PC-3 (cell line): ENCODE measurements at regions not wholly inside any gene's neighbourhood (a gene's known extent, or its start where the extent isn't known, plus 50 kb on each side); places are given as distances from the start of the nearest gene placed in this dataset.

Source experiments
- ATAC-seq: fragments of 200-7000 bp; cut with Tn5 transposase; 2 replicates; pipeline ENCODE4 v1.9.1; 2020; ENCODE audit warnings: mild to moderate bottlenecking, moderate library complexity
- BruUV-seq: library from RNA; stranded (reverse); fragments of 400-500 nt; replicated peaks from 2 replicates; lab custom pipeline; 2021; lab: Mats Ljungman, UMichigan
- CTCF ChIA-PET: fragments of 300-600 bp; sonication (Branson Sonifier 250); formaldehyde crosslinking; loops from one replicate; lab custom pipeline; 2022; ENCODE audit warnings: antibody characterized with exemption; lab: Charles Lee
- POLR2A ChIA-PET: fragments of 300-600 bp; sonication (Branson Sonifier 250); formaldehyde crosslinking; loops from one replicate; lab custom pipeline; 2022; ENCODE audit warnings: antibody characterized with exemption; ENCODE audit not compliant: unreplicated experiment; lab: Charles Lee
- DNase-seq: peaks from one replicate; pipeline ENCODE4 v3.0.0-alpha.2; 2015
- H2AFZ ChIP-seq: fragments of 300-600 bp; sonication (generic); 2 replicates; pipeline ENCODE4 v1.6.0; 2016; ENCODE audit warnings: antibody characterized with exemption, low read length
- H3F3A ChIP-seq: fragments of 300-600 bp; sonication (generic); one replicate; pipeline ENCODE4 v1.6.0; 2017; ENCODE audit warnings: antibody characterized with exemption, low read length, control low read depth, mild to moderate bottlenecking; ENCODE audit not compliant: unreplicated experiment
- H3K27ac ChIP-seq: fragments of 300-600 bp; sonication (generic); 2 replicates; pipeline ENCODE4 v1.5.1; 2016; ENCODE audit warnings: mild to moderate bottlenecking, low read length
- H3K27me3 ChIP-seq: fragments of 300-600 bp; sonication (generic); 2 replicates; pipeline ENCODE4 v1.6.1; 2016; ENCODE audit warnings: low read length, mixed read lengths
- H3K36me3 ChIP-seq: fragments of 300-600 bp; sonication (generic); 2 replicates; pipeline ENCODE4 v1.6.1; 2016; ENCODE audit warnings: low read depth, mixed run types, low read length, mixed read lengths
- H3K4me1 ChIP-seq: fragments of 300-600 bp; sonication (generic); 2 replicates; pipeline ENCODE4 v1.5.1; 2016; ENCODE audit warnings: low read length; ENCODE audit not compliant: insufficient read depth
- H3K4me2 ChIP-seq: fragments of 300-600 bp; sonication (generic); 2 replicates; pipeline ENCODE4 v1.6.0; 2016; ENCODE audit warnings: low read length
- H3K4me3 ChIP-seq: fragments of 300-600 bp; sonication (generic); 2 replicates; pipeline ENCODE4 v1.5.1; 2016; ENCODE audit warnings: mild to moderate bottlenecking, low read length, mixed read lengths
- H3K79me2 ChIP-seq: fragments of 300-600 bp; sonication (generic); 2 replicates; pipeline ENCODE4 v1.6.1; 2017; ENCODE audit warnings: low read length, mixed read lengths
- H3K9ac ChIP-seq: fragments of 300-600 bp; sonication (generic); 2 replicates; pipeline ENCODE4 v1.6.0; 2016; ENCODE audit warnings: mild to moderate bottlenecking, low read length
- H3K9me2 ChIP-seq: fragments of 300-600 bp; sonication (generic); replicated peaks from 2 replicates; pipeline ENCODE4 v1.6.1; 2016; ENCODE audit warnings: mixed run types, low read length, mixed read lengths
- H3K9me3 ChIP-seq: fragments of 300-600 bp; sonication (generic); 2 replicates; pipeline ENCODE4 v1.6.1; 2016; ENCODE audit warnings: low read length, mixed read lengths
- H4K20me1 ChIP-seq: fragments of 300-600 bp; sonication (generic); 2 replicates; pipeline ENCODE4 v1.6.1; 2016; ENCODE audit warnings: low read length, mixed read lengths
- CTCF ChIP-seq: fragments of 300-600 bp; sonication (generic); conservative IDR thresholded peaks from 2 replicates; pipeline ENCODE4 v1.5.1; 2017; ENCODE audit warnings: antibody characterized with exemption, low read depth, mild to moderate bottlenecking, low read length
- EZH2 ChIP-seq: fragments of 300-600 bp; sonication (generic); IDR thresholded peaks from one replicate; pipeline ENCODE4 v1.6.1; 2017; ENCODE audit warnings: antibody characterized with exemption, mild to moderate bottlenecking, low read length; ENCODE audit not compliant: unreplicated experiment
- EZH2phosphoT487 ChIP-seq: fragments of 300-600 bp; sonication (generic); IDR thresholded peaks from 2 replicates; pipeline ENCODE4 v1.6.1; 2018; ENCODE audit warnings: mild to moderate bottlenecking, antibody characterized with exemption, low read length, borderline replicate concordance
- intact Hi-C: fragments of 100-400 bp; cut with micrococcal nuclease; formaldehyde crosslinking; loops from 2 replicates; pipeline ENCODE4 v1.9.0; 2023

DNA sequence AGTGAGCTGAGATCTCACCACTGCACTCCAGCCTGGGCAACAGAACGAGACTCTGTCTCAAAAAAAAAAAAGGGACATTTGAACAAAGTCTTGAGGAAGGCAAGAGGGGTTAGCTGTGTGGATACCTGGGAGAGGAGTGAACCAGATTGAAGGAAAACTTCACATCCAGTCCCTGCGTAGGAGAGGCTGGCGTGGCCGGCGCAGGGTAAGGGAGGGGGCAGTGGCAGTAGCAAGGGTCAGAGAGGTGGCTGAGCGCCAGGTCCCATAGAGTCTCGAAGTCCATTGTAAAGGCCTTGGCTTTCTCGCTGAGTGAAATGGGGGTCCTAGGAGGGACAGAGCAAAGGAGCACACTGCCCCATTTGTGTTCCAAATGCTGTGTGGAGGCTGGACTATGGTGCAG is 171.8 kb upstream of the WSCD1 start:
- Histone ChIP-seq H3K9me3 (no peaks in the 10 kb centered on the region), H3K9ac (no peak overlapping the region), H3K27ac (no peak overlapping the region), H3K4me1 (no peaks in the 10 kb centered on the region), H4K20me1 (no peaks in the 10 kb centered on the region), H3K36me3 (no peaks in the 10 kb centered on the region), H3F3A (no peaks in the 10 kb centered on the region), H3K27me3 (no peaks in the 10 kb centered on the region), H3K9me2 (no peaks in the 10 kb centered on the region), H3K79me2 (no peaks in the 10 kb centered on the region), H2AFZ (no peak overlapping the region), H3K4me3 (no peak overlapping the region), H3K4me2 (no peak overlapping the region)
- ChIA-PET CTCF (no interaction called here), POLR2A (no interaction called here)
- ATAC-seq (no peak), DNase-seq (no peak)
- no peak for TF ChIP-seq CTCF
- TF ChIP-seq EZH2: no peak
- no peak for TF ChIP-seq EZH2phosphoT487
- intact Hi-C loops: no loop called here
- BruUV-seq: no TSS peak

DNA sequence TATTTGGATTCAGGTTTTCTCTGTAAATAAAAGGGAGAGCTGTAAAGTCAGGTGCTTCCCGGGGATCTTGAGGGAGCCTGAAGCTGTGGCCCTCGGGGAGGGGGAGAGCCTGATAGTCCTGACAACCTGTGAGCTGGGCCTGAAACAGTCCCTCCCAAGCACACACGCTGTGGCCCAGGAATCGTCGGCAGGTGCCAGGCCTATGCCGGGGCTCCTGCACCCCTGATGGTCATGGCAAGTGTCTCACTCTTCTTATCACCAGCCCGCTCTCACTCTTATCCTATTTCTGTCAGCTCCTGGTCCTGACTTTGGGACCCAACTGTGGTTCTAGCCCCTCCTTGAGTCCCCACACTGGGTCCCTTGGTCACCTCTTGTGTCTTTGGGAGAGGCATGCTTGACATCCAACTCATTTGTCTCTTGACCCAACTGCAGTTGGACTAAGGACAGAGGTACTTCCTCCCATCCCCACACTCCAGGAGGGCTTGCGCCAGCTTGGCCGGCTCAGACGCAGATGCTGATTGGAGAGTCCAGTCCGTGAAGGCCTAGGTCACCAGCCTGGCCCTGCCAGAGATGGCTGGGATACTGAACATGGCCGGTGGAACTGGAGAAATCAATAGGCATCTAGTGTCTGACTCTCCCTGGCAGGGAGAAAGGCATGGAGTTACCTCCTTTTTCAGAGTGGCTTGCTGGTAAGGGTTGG is 170.5 kb upstream of the WSCD1 start:
- POLR2A ChIA-PET: no interaction called here
- H3K79me2 ChIP-seq: no peaks in the 10 kb centered on the region
- no peak for TF ChIP-seq EZH2phosphoT487
- TF ChIP-seq CTCF: no peak
- no peak for TF ChIP-seq EZH2
- no TSS peak for BruUV-seq
- DNase-seq (no peak), ATAC-seq (no peak)
- no peak overlapping the region for H3K4me2 ChIP-seq
- no peak overlapping the region for H3K4me3 ChIP-seq
- H3K9ac ChIP-seq: no peak overlapping the region
- intact Hi-C loops: no loop called here
- H3K27ac ChIP-seq: no peak overlapping the region
- H3K4me1 ChIP-seq: no peaks in the 10 kb centered on the region
- no peaks in the 10 kb centered on the region for H3K9me3 ChIP-seq
- H3K36me3 ChIP-seq: no peaks in the 10 kb centered on the region
- CTCF ChIA-PET: no interaction called here
- H3K27me3 ChIP-seq: no peaks in the 10 kb centered on the region
- no peaks in the 10 kb centered on the region for H4K20me1 ChIP-seq
- H3F3A ChIP-seq: no peaks in the 10 kb centered on the region
- H2AFZ ChIP-seq: no peak overlapping the region
- H3K9me2 ChIP-seq: no peaks in the 10 kb centered on the region

GRCh38 chr17:5901731-5902130 is 168.4 kb upstream of the WSCD1 start:
- H3K4me1 ChIP-seq: no peaks in the 10 kb centered on the region
- BruUV-seq: no TSS peak
- H3K4me3 ChIP-seq: no peak overlapping the region
- CTCF ChIA-PET: no interaction called here
- H3K27me3 ChIP-seq: no peaks in the 10 kb centered on the region
- H3K79me2 ChIP-seq: no peaks in the 10 kb centered on the region
- no peak overlapping the region for H3K27ac ChIP-seq
- H3K4me2 ChIP-seq: no peak overlapping the region
- DNase-seq (no peak), ATAC-seq (no peak)
- intact Hi-C loops: no loop called here
- H3K9me3 ChIP-seq: no peaks in the 10 kb centered on the region
- H3K9me2 ChIP-seq: no peaks in the 10 kb centered on the region
- no peaks in the 10 kb centered on the region for H4K20me1 ChIP-seq
- no peaks in the 10 kb centered on the region for H3K36me3 ChIP-seq
- no peak overlapping the region for H3K9ac ChIP-seq
- POLR2A ChIA-PET: no interaction called here
- no peaks in the 10 kb centered on the region for H3F3A ChIP-seq
- no peak overlapping the region for H2AFZ ChIP-seq
- TF ChIP-seq EZH2: no peak
- TF ChIP-seq CTCF: no peak
- TF ChIP-seq EZH2phosphoT487: no peak
